Pancreas (tissue), 10 donors: ENCODE measurements at regions not wholly inside any gene's neighbourhood (a gene's known extent, or its start where the extent isn't known, plus 50 kb on each side); places are given as distances from the start of the nearest gene placed in this dataset.

Experiments used
- ATAC-seq, 4 donors: fragments of 200-7000 bp; cut with Tn5 transposase; one replicate each; pipeline versions ENCODE4 v1.8.0 to v1.9.1; 2020; ENCODE audit warnings: mild to moderate bottlenecking in 4 of 4, moderate library complexity in 4 of 4
- DNase-seq, 6 donors: peaks; one replicate each; pipeline ENCODE4 v3.0.0-alpha.2; 2020
- FAIRE-seq: peaks from 2 replicates; lab custom pipeline; 2012; peaks lifted over from hg19 to GRCh38; lab: Jason Lieb, UNC
- H3K27ac ChIP-seq, 4 donors: fragments of 200-600 bp; sonication (generic); 1 replicate in 3 of 4; 2 replicates in 1 of 4; pipeline versions ENCODE4 v1.5.0 to v1.8.0; 2020
- H3K27me3 ChIP-seq, 4 donors: fragments of 200-600 bp; one replicate each; pipeline ENCODE4 v1.8.0; 2021
- H3K36me3 ChIP-seq, 3 donors: fragments of 200-600 bp; sonication (generic) in 1 of 3; one replicate each; pipeline versions ENCODE4 v1.5.0 to v1.8.0; 2020 to 2021
- H3K4me1 ChIP-seq, 3 donors: fragments of 200-600 bp; one replicate each; pipeline ENCODE4 v1.8.0; 2021
- H3K4me3 ChIP-seq, 4 donors: fragments of 200-600 bp; sonication (generic) in 2 of 4; one replicate each; pipeline versions ENCODE4 v1.5.0 to v1.8.0; 2020 to 2021
- H3K9me3 ChIP-seq, 4 donors: fragments of 200-600 bp; one replicate each; pipeline ENCODE4 v1.8.0; 2021
- WGBS, 2 donors: extraction: QIAGEN DNeasy Blood & Tissue Kit; methylation state at CpG; one replicate each; pipeline ENCODE4 v1.1.7; 2013; 5-methylcytosine and 5-hydroxymethylcytosine counted together
- intact Hi-C, 3 donors: fragments of 100-400 bp; cut with DNase I; formaldehyde crosslinking; loops; one replicate each; pipeline versions ENCODE4 v1.11.1 to v1.14.2; 2022
- TF ChIP-seq, protein P1 (sequence below), 4 donors: fragments of 200-600 bp; sonication (generic) in 3 of 4; IDR thresholded peaks; one replicate each; pipeline versions ENCODE4 v1.5.0 to v1.8.0; 2021; ENCODE audit warnings: antibody characterized with exemption in 4 of 4
- donor health status: healthy with polysubstance abuse.
- donor health status: DM: no; HTN: no; CAD: no; lungs with moderate emphysema.
- donor health status: DM: no; HTN: no; CAD: no.
- donor health status: control.
- donor health status: control.
- donor health status: Bipolar disorder and iron deficiency.
- donor health status: DM: yes; HTN: yes; CAD: no.
- donor health status: DM: no; HTN: no; CAD: no.
- donor health status: DM: no; HTN: no; CAD: no.
- donor health status: DM: yes; HTN: yes; CAD: no.

- no peak for FAIRE-seq
- Histone ChIP-seq H3K36me3 (no peaks in the 10 kb centered on the region), H3K9me3 (no peaks in the 10 kb centered on the region), H3K27ac (no peak overlapping the region), H3K4me3 (no peak overlapping the region), H3K27me3 (peaks cover 0 to 6% (median 0%) of the 10 kb centered on the region in 4 donors), H3K4me1 (no peaks in the 10 kb centered on the region)
- TF ChIP-seq, protein P1, sequence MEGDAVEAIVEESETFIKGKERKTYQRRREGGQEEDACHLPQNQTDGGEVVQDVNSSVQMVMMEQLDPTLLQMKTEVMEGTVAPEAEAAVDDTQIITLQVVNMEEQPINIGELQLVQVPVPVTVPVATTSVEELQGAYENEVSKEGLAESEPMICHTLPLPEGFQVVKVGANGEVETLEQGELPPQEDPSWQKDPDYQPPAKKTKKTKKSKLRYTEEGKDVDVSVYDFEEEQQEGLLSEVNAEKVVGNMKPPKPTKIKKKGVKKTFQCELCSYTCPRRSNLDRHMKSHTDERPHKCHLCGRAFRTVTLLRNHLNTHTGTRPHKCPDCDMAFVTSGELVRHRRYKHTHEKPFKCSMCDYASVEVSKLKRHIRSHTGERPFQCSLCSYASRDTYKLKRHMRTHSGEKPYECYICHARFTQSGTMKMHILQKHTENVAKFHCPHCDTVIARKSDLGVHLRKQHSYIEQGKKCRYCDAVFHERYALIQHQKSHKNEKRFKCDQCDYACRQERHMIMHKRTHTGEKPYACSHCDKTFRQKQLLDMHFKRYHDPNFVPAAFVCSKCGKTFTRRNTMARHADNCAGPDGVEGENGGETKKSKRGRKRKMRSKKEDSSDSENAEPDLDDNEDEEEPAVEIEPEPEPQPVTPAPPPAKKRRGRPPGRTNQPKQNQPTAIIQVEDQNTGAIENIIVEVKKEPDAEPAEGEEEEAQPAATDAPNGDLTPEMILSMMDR (IDR thresholded peaks at IDR 0.05): no peak
- no peak for ATAC-seq
- intact Hi-C loops: no loop called here
- whole genome bisulfite sequencing, 2 donors: 59 to 82% methylated on average over 2 of the region's 2 CpGs
- DNase-seq: no peak
Measured at GRCh38 chr21:16873176-16873575, 639.7 kb upstream of the CXADR start.

DNA sequence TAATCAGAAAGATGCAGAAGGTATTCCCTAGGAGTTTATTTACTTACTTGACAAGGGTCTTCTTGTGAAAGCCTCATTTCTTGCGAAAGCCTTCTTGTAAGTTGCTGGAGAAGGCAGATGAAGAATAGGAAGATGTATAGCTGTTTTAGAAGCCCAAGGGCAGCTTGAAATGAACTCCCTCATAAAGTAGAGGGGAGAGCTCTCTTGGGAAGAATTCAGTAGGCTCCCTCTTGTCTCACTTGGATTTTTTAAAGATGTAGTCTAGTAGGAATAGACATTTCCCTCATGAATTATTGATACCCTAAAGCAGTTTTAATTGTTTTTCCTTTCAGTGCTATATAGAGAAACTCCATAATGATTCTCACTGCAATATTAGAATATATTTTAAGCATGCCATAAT lies 639.2 kb upstream of the CXADR start:
- no peak for DNase-seq
- no peak for FAIRE-seq
- Histone ChIP-seq H3K4me1 (no peaks in the 10 kb centered on the region), H3K9me3 (no peaks in the 10 kb centered on the region), H3K36me3 (no peaks in the 10 kb centered on the region), H3K4me3 (no peak overlapping the region), H3K27me3 (peaks cover 0 to 6% (median 0%) of the 10 kb centered on the region in 4 donors), H3K27ac (no peak overlapping the region)
- WGBS, 2 donors: 69 to 89% methylated on average over 1 of the region's 1 CpG
- intact Hi-C loops: no loop called here
- TF ChIP-seq, protein P1 (IDR thresholded peaks at IDR 0.05): no peak
- no peak for ATAC-seq

- TF ChIP-seq, protein P1 (IDR thresholded peaks at IDR 0.05): no peak
Measured at GRCh38 chr21:16879479-16879878, 633.4 kb upstream of the CXADR start.

GRCh38 chr21:16891821-16892220 lies 621.0 kb upstream of the CXADR start:
- Histone ChIP-seq H3K9me3 (no peaks in the 10 kb centered on the region), H3K27me3 (peaks cover 0 to 4% (median 0%) of the 10 kb centered on the region in 4 donors), H3K27ac (no peak overlapping the region), H3K4me3 (no peak overlapping the region), H3K36me3 (no peaks in the 10 kb centered on the region), H3K4me1 (no peaks in the 10 kb centered on the region)
- intact Hi-C loops: no loop called here
- no peak for ATAC-seq
- no peak for FAIRE-seq
- no peak for DNase-seq
- 61 to 66% methylated on average over 1 of the region's 1 CpG for WGBS, 2 donors
- TF ChIP-seq, protein P1 (IDR thresholded peaks at IDR 0.05): no peak

More at GRCh38 chr21:16879479-16879878, 633.4 kb upstream of the CXADR start:
- Histone ChIP-seq H3K4me1 (no peaks in the 10 kb centered on the region), H3K9me3 (no peaks in the 10 kb centered on the region), H3K27me3 (peaks cover 0 to 4% (median 0%) of the 10 kb centered on the region in 4 donors), H3K4me3 (no peak overlapping the region), H3K36me3 (no peaks in the 10 kb centered on the region), H3K27ac (no peak overlapping the region)
- FAIRE-seq: no peak
- no peak for ATAC-seq
- intact Hi-C loops: no loop called here
- 79 to 89% methylated on average over 3 of the region's 3 CpGs for WGBS, 2 donors
- DNase-seq: no peak

- TF ChIP-seq, protein P1 (IDR thresholded peaks at IDR 0.05): no peak
- H3K9me3 ChIP-seq: no peaks in the 10 kb centered on the region
- intact Hi-C loops: no loop called here
- no peak overlapping the region for H3K4me3 ChIP-seq
- H3K27ac ChIP-seq: no peak overlapping the region
- H3K27me3 ChIP-seq: no peaks in the 10 kb centered on the region
- H3K36me3 ChIP-seq: no peaks in the 10 kb centered on the region
- H3K4me1 ChIP-seq: no peaks in the 10 kb centered on the region
- ATAC-seq: no peak
- no peak for DNase-seq
- WGBS, 2 donors: 19 to 28% methylated on average over 1 of the region's 1 CpG
- no peak for FAIRE-seq
Measured at GRCh38 chr21:16900685-16901084, 612.2 kb upstream of the CXADR start.
